ENCODE measurements at regions not wholly inside any gene's neighbourhood (a gene's known extent, or its start where the extent isn't known, plus 50 kb on each side); places are given as distances from the start of the nearest gene placed in this dataset.

GRCh38 chr3:157782236-157782635 lies 279.0 kb upstream of the VEPH1 start:
- TF ChIP-seq, protein P1, sequence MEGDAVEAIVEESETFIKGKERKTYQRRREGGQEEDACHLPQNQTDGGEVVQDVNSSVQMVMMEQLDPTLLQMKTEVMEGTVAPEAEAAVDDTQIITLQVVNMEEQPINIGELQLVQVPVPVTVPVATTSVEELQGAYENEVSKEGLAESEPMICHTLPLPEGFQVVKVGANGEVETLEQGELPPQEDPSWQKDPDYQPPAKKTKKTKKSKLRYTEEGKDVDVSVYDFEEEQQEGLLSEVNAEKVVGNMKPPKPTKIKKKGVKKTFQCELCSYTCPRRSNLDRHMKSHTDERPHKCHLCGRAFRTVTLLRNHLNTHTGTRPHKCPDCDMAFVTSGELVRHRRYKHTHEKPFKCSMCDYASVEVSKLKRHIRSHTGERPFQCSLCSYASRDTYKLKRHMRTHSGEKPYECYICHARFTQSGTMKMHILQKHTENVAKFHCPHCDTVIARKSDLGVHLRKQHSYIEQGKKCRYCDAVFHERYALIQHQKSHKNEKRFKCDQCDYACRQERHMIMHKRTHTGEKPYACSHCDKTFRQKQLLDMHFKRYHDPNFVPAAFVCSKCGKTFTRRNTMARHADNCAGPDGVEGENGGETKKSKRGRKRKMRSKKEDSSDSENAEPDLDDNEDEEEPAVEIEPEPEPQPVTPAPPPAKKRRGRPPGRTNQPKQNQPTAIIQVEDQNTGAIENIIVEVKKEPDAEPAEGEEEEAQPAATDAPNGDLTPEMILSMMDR (IDR thresholded peaks at IDR 0.05), result no peak
- no peak for TF ChIP-seq POLR2A (IDR thresholded peaks at IDR 0.05)

Measured in testis (tissue), 2 donors.